OCI-LY7 (cell line): ENCODE measurements at regions not wholly inside any gene's neighbourhood (a gene's known extent, or its start where the extent isn't known, plus 50 kb on each side); places are given as distances from the start of the nearest gene placed in this dataset.

Experiments used
- BruUV-seq: library from RNA; stranded (reverse); fragments of 400-500 nt; replicated peaks from 2 replicates; lab custom pipeline; 2021; lab: Mats Ljungman, UMichigan
- CTCF ChIA-PET: fragments of 300-600 bp; sonication (Branson Sonifier 250); formaldehyde crosslinking; loops from one replicate; lab custom pipeline; 2022; ENCODE audit warnings: antibody characterized with exemption; ENCODE audit not compliant: unreplicated experiment; lab: Charles Lee
- POLR2A ChIA-PET: fragments of 300-600 bp; sonication (Branson Sonifier 250); formaldehyde crosslinking; loops from one replicate; lab custom pipeline; 2022; ENCODE audit warnings: antibody characterized with exemption; lab: Charles Lee
- DNase-seq: peaks from one replicate; pipeline ENCODE4 v3.0.0-alpha.2; 2015; ENCODE audit warnings: low spot score
- H2AFZ ChIP-seq: fragments of 200-600 bp; sonication (generic), shearing (Covaris generic); 2 replicates; pipeline ENCODE4 v1.6.1; 2014; ENCODE audit warnings: mild to moderate bottlenecking, antibody characterized with exemption, low read length, moderate library complexity
- H3K27ac ChIP-seq: fragments of 200-600 bp; sonication (generic); 2 replicates; pipeline ENCODE4 v1.5.1; 2014; ENCODE audit warnings: mixed run types, low read depth, mild to moderate bottlenecking, moderate library complexity, low read length, inconsistent platforms; ENCODE audit not compliant: poor library complexity, severe bottlenecking
- H3K36me3 ChIP-seq: fragments of 200-600 bp; sonication (generic); 2 replicates; pipeline ENCODE4 v1.6.1; 2014; ENCODE audit warnings: mild to moderate bottlenecking, antibody characterized with exemption, low read length, moderate library complexity, mixed read lengths; ENCODE audit not compliant: insufficient read depth
- H3K4me1 ChIP-seq: fragments of 200-600 bp; sonication (generic); 2 replicates; pipeline ENCODE4 v1.5.1; 2014; ENCODE audit warnings: mild to moderate bottlenecking, low read length; ENCODE audit not compliant: insufficient read depth, poor library complexity, severe bottlenecking
- H3K4me2 ChIP-seq: fragments of 200-600 bp; sonication (generic); 2 replicates; pipeline ENCODE4 v1.6.1; 2014; ENCODE audit warnings: mild to moderate bottlenecking, low read length
- H3K4me3 ChIP-seq: fragments of 200-600 bp; sonication (generic); 2 replicates; pipeline ENCODE4 v1.5.1; 2014; ENCODE audit warnings: mild to moderate bottlenecking, low read depth, low read length; ENCODE audit not compliant: poor library complexity, severe bottlenecking
- H3K79me2 ChIP-seq: fragments of 200-600 bp; sonication (generic); 2 replicates; pipeline ENCODE4 v1.6.1; 2016; ENCODE audit warnings: low read depth, mild to moderate bottlenecking, low read length, moderate library complexity, mixed read lengths; ENCODE audit not compliant: insufficient read depth
- H3K9me2 ChIP-seq: fragments of 200-600 bp; sonication (generic); 2 replicates; pipeline ENCODE4 v1.6.1; 2016; ENCODE audit warnings: mild to moderate bottlenecking, low read length, mixed read lengths; ENCODE audit not compliant: insufficient read depth
- H3K9me3 ChIP-seq: fragments of 200-600 bp; sonication (generic); 2 replicates; pipeline ENCODE4 v1.6.1; 2014; ENCODE audit warnings: mild to moderate bottlenecking, mixed run types, low read length, mixed read lengths
- H4K20me1 ChIP-seq: fragments of 200-600 bp; sonication (generic); 2 replicates; pipeline ENCODE4 v1.6.1; 2014; ENCODE audit warnings: mild to moderate bottlenecking, antibody characterized with exemption, low read length, moderate library complexity, mixed read lengths; ENCODE audit not compliant: insufficient read depth
- CTCF ChIP-seq: fragments of 200-600 bp; sonication (generic); conservative IDR thresholded peaks from 2 replicates; pipeline ENCODE4 v1.5.1; 2014; ENCODE audit warnings: mild to moderate bottlenecking, antibody characterized with exemption, low read length, moderate library complexity, mixed read lengths
- EZH2phosphoT487 ChIP-seq: fragments of 200-600 bp; sonication (generic); IDR thresholded peaks from 2 replicates; pipeline ENCODE4 v1.6.1; 2018; ENCODE audit warnings: low read depth, borderline replicate concordance, mild to moderate bottlenecking, mixed run types, antibody characterized with exemption, low read length, moderate library complexity, mixed read lengths
- intact Hi-C: fragments of 100-400 bp; cut with micrococcal nuclease; formaldehyde crosslinking; loops from one replicate; pipeline ENCODE4 v1.10.0; 2022; ENCODE audit not compliant: unreplicated experiment

DNA sequence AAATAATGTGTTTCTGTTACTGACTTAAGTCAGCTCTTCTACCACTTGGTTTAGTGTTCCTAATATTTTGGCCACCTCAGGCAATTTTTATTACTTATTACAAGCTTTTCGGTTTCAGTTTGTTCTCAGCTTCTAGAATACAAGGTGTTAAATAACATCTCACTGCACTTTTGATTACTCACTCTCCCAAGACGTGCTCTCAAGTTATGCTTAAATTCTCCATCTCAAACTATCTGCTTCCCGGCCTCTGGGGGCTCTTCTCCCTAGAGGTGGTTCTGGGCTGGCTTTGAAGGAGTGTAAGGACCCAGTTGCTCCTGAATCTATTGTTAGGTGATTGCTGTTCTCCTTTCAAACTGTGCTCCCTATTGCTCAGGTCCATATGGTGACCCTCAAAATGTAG, 193.9 kb upstream of the DDHD1 start:
- ChIA-PET POLR2A (interaction anchor here (0.5 kb wide), 1 partner anchor 513 kb away, joined by 3 read pairs; no protein-coding TSS in a partner anchor), CTCF (no interaction called here)
- no TSS peak for BruUV-seq
- H3K4me1 ChIP-seq = no peaks in the 10 kb centered on the region
- no peak for DNase-seq
- H3K79me2 ChIP-seq = no peaks in the 10 kb centered on the region
- intact Hi-C loops = no loop called here
- no peak for TF ChIP-seq CTCF
- TF ChIP-seq EZH2phosphoT487 = no peak
- no peaks in the 10 kb centered on the region for H3K36me3 ChIP-seq
- no peak overlapping the region for H3K27ac ChIP-seq
- H2AFZ ChIP-seq = no peak overlapping the region
- H3K4me2 ChIP-seq = no peak overlapping the region
- no peak overlapping the region for H3K4me3 ChIP-seq
- H3K9me2 ChIP-seq = no peaks in the 10 kb centered on the region
- H4K20me1 ChIP-seq = no peaks in the 10 kb centered on the region
- H3K9me3 ChIP-seq = no peaks in the 10 kb centered on the region

DNA sequence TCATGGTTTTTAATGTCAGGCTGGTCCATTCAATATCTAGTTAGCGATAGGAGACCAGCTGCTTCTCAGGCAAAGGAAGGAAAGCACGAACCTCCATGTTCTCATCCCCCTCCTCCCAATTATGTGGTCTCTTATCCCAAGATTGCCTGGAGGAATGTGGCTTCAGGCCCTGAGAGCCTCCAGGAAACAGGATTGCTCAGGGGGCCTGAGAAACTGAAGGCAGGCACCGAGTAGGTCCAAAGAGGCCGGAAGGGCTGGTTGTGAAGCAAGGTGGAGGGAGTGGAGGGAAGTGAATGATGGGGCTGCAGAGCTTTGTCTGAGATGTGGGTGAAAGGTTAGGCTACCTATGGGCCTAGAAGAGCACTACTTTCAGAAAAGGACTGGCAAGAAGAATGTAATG, 188.2 kb upstream of the DDHD1 start:
- Histone ChIP-seq H3K79me2 (no peaks in the 10 kb centered on the region), H3K4me3 (no peak overlapping the region), H4K20me1 (no peaks in the 10 kb centered on the region), H3K9me2 (no peaks in the 10 kb centered on the region), H2AFZ (no peak overlapping the region), H3K9me3 (no peaks in the 10 kb centered on the region), H3K36me3 (no peaks in the 10 kb centered on the region), H3K4me1 (no peaks in the 10 kb centered on the region), H3K27ac (no peak overlapping the region), H3K4me2 (no peak overlapping the region)
- DNase-seq = no peak
- no TSS peak for BruUV-seq
- ChIA-PET CTCF (no interaction called here), POLR2A (interaction anchor here (0.6 kb wide), 2 partner anchors 20 to 873 kb away, joined by 3 to 4 read pairs; no protein-coding TSS in a partner anchor)
- TF ChIP-seq EZH2phosphoT487 (no peak), CTCF (no peak)
- intact Hi-C loops = no loop called here

GRCh38 chr14:53338192-53338591, 185.1 kb upstream of the DDHD1 start:
- TF ChIP-seq CTCF (no peak), EZH2phosphoT487 (no peak)
- Histone ChIP-seq H3K4me3 (no peak overlapping the region), H3K4me1 (no peaks in the 10 kb centered on the region), H4K20me1 (no peaks in the 10 kb centered on the region), H3K4me2 (no peak overlapping the region), H3K9me2 (no peaks in the 10 kb centered on the region), H3K9me3 (no peaks in the 10 kb centered on the region), H2AFZ (no peak overlapping the region), H3K79me2 (no peaks in the 10 kb centered on the region), H3K36me3 (no peaks in the 10 kb centered on the region), H3K27ac (no peak overlapping the region)
- intact Hi-C loops = no loop called here
- ChIA-PET POLR2A (no interaction called here), CTCF (no interaction called here)
- no peak for DNase-seq
- no TSS peak for BruUV-seq
